ENCODE measurements at regions not wholly inside any gene's neighbourhood (a gene's known extent, or its start where the extent isn't known, plus 50 kb on each side); places are given as distances from the start of the nearest gene placed in this dataset.

GRCh38 chr12:61502179-61502578, 758.0 kb upstream of the USP15 start:
- TF ChIP-seq CTCF (conservative IDR thresholded peaks at IDR 0.05) (no peak), ZFX (IDR thresholded peaks at IDR 0.05) (no peak)
